T1000 (cell line): ENCODE measurements at regions not wholly inside any gene's neighbourhood (a gene's known extent, or its start where the extent isn't known, plus 50 kb on each side); places are given as distances from the start of the nearest gene placed in this dataset.

Source experiments
- DNase-seq: peaks from one replicate; lab custom pipeline; 2025; ENCODE audit warnings: mixed read lengths; lab: John Stamatoyannopoulos, UW

DNA sequence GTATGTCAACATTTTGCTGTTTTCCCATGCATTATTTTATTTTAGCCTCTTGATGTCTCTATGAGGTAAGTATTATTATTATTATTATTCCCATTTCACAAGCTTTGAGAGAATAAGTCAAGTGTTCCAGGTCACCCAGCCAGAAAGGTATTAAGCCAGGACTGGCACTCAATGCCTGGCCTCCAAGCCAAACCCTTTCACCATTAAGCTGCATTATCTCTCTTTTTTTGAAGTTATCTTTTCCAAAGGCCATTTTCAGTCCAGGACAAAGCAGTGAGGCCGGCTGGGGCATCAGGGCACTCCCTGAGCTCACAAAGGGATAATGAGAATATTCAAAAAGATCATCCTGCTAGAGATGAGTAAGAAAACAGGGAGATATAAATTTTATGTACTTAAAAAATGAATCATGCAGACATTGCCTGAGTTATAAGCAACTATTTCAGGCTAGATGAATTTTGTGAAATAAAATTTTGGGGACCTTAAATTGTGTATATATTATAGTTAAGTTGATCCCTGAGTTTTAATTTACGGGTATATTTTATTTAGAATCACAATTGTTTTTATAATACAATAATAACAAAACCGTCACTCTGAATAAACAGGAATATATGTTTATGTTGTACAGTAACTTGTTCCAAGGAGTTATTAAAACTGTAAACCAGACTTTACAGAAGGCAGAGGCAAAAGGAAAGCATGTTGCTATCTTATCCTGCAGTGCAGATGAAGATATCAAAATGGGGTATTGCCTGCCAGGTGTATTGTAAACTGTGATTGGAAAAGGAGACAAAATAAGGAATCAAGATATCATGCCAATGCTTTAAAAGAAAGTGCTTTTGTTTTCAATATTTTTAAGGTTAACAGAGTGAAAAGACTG lies 51.3 kb upstream of the CAV2 start:
- no peak for DNase-seq

- DNase-seq: no peak
Observed at GRCh38 chr7:116449441-116449840, 50.1 kb upstream of the CAV2 start.
